ENCODE measurements at regions not wholly inside any gene's neighbourhood (a gene's known extent, or its start where the extent isn't known, plus 50 kb on each side); places are given as distances from the start of the nearest gene placed in this dataset.

DNA sequence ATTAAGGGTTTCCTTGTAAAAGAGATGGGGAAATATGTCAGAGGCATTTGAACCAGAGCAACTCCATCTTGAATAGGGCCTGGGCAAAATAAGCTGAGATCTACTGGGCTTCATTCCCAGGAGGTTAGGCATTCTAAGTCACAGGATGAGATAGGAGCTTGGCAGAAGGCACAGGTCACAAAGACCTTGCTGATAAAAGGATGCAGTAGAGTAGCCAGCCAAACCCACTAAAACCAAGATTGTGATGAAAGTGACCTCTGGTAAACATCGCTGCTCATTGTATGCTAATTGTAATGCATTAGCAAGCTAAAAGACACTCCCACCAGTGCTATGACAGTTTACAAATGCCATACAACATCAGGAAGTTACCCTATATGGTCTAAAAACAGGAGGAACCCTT lies 1390.3 kb downstream of the RAPGEF2 start:
- Histone ChIP-seq H3K4me3 (ENCODE audit: low read length) (no peak overlapping the region), H3K27me3 (ENCODE audit: low read depth, low read length) (no peaks in the 10 kb centered on the region), H3K27ac (ENCODE audit: low read length) (no peak overlapping the region), H3K79me2 (ENCODE audit: low read length) (no peaks in the 10 kb centered on the region), H4K20me1 (ENCODE audit: insufficient read depth, low read length) (no peaks in the 10 kb centered on the region), H3K36me3 (replicated peaks; ENCODE audit: low read depth, low read length) (no peaks in the 10 kb centered on the region), H2AFZ (ENCODE audit: low read depth, low read length) (no peak overlapping the region), H3K4me2 (ENCODE audit: low read length) (no peak overlapping the region), H3K4me1 (ENCODE audit: low read length) (peaks cover 11% of the 10 kb centered on the region), H3K9ac (ENCODE audit: low read length) (no peak overlapping the region), H3K9me3 (ENCODE audit: insufficient read depth, low read length) (peaks cover 9% of the 10 kb centered on the region)
- TF ChIP-seq EZH2phosphoT487 (IDR thresholded peaks at IDR 0.05; ENCODE audit: low read depth): no peak
- TF ChIP-seq, protein P1, sequence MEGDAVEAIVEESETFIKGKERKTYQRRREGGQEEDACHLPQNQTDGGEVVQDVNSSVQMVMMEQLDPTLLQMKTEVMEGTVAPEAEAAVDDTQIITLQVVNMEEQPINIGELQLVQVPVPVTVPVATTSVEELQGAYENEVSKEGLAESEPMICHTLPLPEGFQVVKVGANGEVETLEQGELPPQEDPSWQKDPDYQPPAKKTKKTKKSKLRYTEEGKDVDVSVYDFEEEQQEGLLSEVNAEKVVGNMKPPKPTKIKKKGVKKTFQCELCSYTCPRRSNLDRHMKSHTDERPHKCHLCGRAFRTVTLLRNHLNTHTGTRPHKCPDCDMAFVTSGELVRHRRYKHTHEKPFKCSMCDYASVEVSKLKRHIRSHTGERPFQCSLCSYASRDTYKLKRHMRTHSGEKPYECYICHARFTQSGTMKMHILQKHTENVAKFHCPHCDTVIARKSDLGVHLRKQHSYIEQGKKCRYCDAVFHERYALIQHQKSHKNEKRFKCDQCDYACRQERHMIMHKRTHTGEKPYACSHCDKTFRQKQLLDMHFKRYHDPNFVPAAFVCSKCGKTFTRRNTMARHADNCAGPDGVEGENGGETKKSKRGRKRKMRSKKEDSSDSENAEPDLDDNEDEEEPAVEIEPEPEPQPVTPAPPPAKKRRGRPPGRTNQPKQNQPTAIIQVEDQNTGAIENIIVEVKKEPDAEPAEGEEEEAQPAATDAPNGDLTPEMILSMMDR (IDR thresholded peaks at IDR 0.05; ENCODE audit: low read depth, low read length): no peak

DNA sequence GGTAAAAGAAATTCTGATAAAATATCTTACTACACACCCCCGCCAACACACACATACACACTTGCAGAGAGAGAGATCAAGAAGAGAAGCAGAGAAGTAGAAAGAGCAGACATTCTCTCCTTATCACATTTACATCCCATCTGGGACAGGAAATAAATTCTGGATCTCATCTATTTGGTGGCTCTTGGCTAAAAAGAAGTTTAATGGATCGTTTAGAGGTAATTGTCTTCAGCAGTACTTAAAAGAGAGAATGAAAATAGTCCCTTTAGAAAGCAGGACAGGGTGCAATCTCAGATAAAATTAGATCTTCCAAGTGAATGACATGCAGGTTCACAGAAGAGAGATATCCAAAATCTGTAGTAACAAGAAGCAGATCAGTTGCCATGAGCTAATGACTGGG lies 1392.5 kb downstream of the RAPGEF2 start:
- H3K4me2 ChIP-seq (ENCODE audit: low read length): peak overlapping the region; percentile 57
- H4K20me1 ChIP-seq (ENCODE audit: insufficient read depth, low read length): no peaks in the 10 kb centered on the region
- H3K27me3 ChIP-seq (ENCODE audit: low read depth, low read length): no peaks in the 10 kb centered on the region
- no peak overlapping the region for H3K27ac ChIP-seq (ENCODE audit: low read length)
- H3K9me3 ChIP-seq (ENCODE audit: insufficient read depth, low read length): peaks cover 8% of the 10 kb centered on the region
- H3K9ac ChIP-seq (ENCODE audit: low read length): no peak overlapping the region
- H2AFZ ChIP-seq (ENCODE audit: low read depth, low read length): no peak overlapping the region
- no peaks in the 10 kb centered on the region for H3K36me3 ChIP-seq (replicated peaks; ENCODE audit: low read depth, low read length)
- H3K79me2 ChIP-seq (ENCODE audit: low read length): no peaks in the 10 kb centered on the region
- H3K4me1 ChIP-seq (ENCODE audit: low read length): peaks cover 11% of the 10 kb centered on the region
- TF ChIP-seq, protein P1 (IDR thresholded peaks at IDR 0.05; ENCODE audit: low read depth, low read length): no peak
- no peak for TF ChIP-seq EZH2phosphoT487 (IDR thresholded peaks at IDR 0.05; ENCODE audit: low read depth)
- H3K4me3 ChIP-seq (ENCODE audit: low read length): peak overlapping the region; percentile 49

DNA sequence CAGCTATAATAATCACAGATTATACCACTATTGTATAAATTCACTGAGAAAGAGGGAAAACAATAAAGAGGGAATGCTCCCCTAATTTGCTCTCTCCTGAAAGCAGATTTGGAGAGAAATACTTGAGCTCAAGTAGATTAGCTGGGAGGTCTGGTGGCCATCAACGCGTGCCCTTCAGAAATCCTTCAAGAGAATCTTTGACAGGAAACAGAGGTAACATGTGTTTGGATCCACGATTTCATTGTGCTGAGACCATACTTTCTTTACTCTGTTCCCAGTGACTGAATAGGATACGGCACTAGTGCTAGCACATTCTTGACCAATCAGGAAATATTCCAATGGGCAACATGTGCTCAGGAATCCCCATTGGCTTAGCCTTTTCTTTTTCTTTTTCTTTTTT lies 1395.3 kb downstream of the RAPGEF2 start:
- Histone ChIP-seq H3K9me3 (ENCODE audit: insufficient read depth, low read length) (no peaks in the 10 kb centered on the region), H3K4me2 (ENCODE audit: low read length) (no peak overlapping the region), H2AFZ (ENCODE audit: low read depth, low read length) (no peak overlapping the region), H3K4me1 (ENCODE audit: low read length) (peaks cover 11% of the 10 kb centered on the region), H3K4me3 (ENCODE audit: low read length) (no peak overlapping the region), H4K20me1 (ENCODE audit: insufficient read depth, low read length) (no peaks in the 10 kb centered on the region), H3K36me3 (replicated peaks; ENCODE audit: low read depth, low read length) (no peaks in the 10 kb centered on the region), H3K9ac (ENCODE audit: low read length) (no peak overlapping the region), H3K79me2 (ENCODE audit: low read length) (no peaks in the 10 kb centered on the region), H3K27me3 (ENCODE audit: low read depth, low read length) (no peaks in the 10 kb centered on the region), H3K27ac (ENCODE audit: low read length) (no peak overlapping the region)
- TF ChIP-seq EZH2phosphoT487 (IDR thresholded peaks at IDR 0.05; ENCODE audit: low read depth): no peak
- TF ChIP-seq, protein P1 (IDR thresholded peaks at IDR 0.05; ENCODE audit: low read depth, low read length): no peak

DNA sequence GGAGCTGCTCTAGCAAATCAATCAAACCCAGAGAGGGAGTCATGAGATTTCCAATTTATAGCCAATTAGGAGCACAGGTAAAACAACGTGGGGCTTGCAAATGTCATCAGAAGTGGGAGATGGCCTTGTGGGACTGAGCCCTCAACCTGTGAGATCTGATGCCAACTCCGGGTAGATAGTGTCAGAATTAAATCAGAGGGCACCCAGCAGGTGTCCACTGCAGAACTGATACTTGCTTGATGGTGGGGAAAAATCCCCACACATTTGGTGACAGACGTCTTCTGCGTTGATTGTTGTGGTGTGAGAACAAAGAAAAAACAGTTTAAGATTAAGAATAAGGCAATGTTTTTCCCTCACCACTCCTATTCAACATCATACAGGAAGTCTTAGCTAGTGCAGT lies 1402.8 kb downstream of the RAPGEF2 start:
- Histone ChIP-seq H3K4me2 (ENCODE audit: low read length) (no peak overlapping the region; the same call in 1 of the 2 replicates), H3K36me3 (replicated peaks; ENCODE audit: low read depth, low read length) (no peaks in the 10 kb centered on the region), H3K9me3 (ENCODE audit: insufficient read depth, low read length) (no peaks in the 10 kb centered on the region), H3K4me3 (ENCODE audit: low read length) (no peak overlapping the region), H3K27ac (ENCODE audit: low read length) (no peak overlapping the region), H3K27me3 (ENCODE audit: low read depth, low read length) (no peaks in the 10 kb centered on the region), H3K9ac (ENCODE audit: low read length) (no peak overlapping the region), H3K79me2 (ENCODE audit: low read length) (no peaks in the 10 kb centered on the region), H3K4me1 (ENCODE audit: low read length) (peaks cover 9% of the 10 kb centered on the region), H4K20me1 (ENCODE audit: insufficient read depth, low read length) (no peaks in the 10 kb centered on the region), H2AFZ (ENCODE audit: low read depth, low read length) (no peak overlapping the region)
- TF ChIP-seq EZH2phosphoT487 (IDR thresholded peaks at IDR 0.05; ENCODE audit: low read depth): no peak
- TF ChIP-seq, protein P1 (IDR thresholded peaks at IDR 0.05; ENCODE audit: low read depth, low read length): no peak

Measured in OCI-LY3 (cell line).